Gastrocnemius medialis (tissue), 4 donors: ENCODE measurements at regions not wholly inside any gene's neighbourhood (a gene's known extent, or its start where the extent isn't known, plus 50 kb on each side); places are given as distances from the start of the nearest gene placed in this dataset.

Experiments used
- POLR2A ChIP-seq, 2 donors: fragments of 450-650 bp; IDR thresholded peaks; one replicate each; pipeline ENCODE4 v1.6.1; 2017; ENCODE audit warnings: antibody characterized with exemption in 2 of 2, mild to moderate bottlenecking in 2 of 2, moderate library complexity in 2 of 2
- TF ChIP-seq, protein P1 (sequence below), 5 experiments: fragments of 450-650 bp in 3 of 5; fragments of 200-600 bp in 2 of 5; sonication (generic) in 2 of 5; IDR thresholded peaks in 4 of 5; conservative IDR thresholded peaks in 1 of 5; 1 replicate in 4 of 5; 2 replicates in 1 of 5; pipeline ENCODE4 v1.5.1; 2016 to 2019; ENCODE audit warnings: antibody characterized with exemption in 5 of 5, mild to moderate bottlenecking in 3 of 5, moderate library complexity in 3 of 5

DNA sequence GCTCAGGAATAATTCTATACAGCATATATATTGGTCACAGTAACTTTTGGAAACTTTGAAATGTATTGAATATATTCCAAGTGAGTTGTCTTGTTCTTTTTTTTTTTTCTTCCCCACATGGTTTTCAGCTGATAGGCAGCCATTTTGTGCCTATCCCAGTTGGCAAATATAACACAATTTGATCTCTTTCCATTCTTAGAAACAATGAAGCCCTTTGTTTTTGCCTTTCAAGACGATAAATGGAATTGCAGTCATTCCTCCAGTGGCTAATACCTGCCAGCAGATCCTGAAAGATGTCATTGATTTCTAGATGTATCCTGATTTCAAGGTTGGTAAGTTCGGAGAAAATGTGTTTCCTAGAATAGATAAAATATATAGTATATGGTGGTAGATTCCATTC lies 951.1 kb upstream of the SLC10A2 start:
- TF ChIP-seq, protein P1, sequence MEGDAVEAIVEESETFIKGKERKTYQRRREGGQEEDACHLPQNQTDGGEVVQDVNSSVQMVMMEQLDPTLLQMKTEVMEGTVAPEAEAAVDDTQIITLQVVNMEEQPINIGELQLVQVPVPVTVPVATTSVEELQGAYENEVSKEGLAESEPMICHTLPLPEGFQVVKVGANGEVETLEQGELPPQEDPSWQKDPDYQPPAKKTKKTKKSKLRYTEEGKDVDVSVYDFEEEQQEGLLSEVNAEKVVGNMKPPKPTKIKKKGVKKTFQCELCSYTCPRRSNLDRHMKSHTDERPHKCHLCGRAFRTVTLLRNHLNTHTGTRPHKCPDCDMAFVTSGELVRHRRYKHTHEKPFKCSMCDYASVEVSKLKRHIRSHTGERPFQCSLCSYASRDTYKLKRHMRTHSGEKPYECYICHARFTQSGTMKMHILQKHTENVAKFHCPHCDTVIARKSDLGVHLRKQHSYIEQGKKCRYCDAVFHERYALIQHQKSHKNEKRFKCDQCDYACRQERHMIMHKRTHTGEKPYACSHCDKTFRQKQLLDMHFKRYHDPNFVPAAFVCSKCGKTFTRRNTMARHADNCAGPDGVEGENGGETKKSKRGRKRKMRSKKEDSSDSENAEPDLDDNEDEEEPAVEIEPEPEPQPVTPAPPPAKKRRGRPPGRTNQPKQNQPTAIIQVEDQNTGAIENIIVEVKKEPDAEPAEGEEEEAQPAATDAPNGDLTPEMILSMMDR (IDR thresholded peaks at IDR 0.05 in 4 of 5, conservative IDR thresholded peaks at IDR 0.05 in 1 of 5): no peak
- no peak for TF ChIP-seq POLR2A (IDR thresholded peaks at IDR 0.05)
